ENCODE measurements at regions not wholly inside any gene's neighbourhood (a gene's known extent, or its start where the extent isn't known, plus 50 kb on each side); places are given as distances from the start of the nearest gene placed in this dataset.

GRCh38 chr22:49709464-49709863 lies 118.2 kb downstream of the BRD1 start:
- TF ChIP-seq EZH2 (IDR thresholded peaks at IDR 0.05) (no peak), POLR2AphosphoS5 (IDR thresholded peaks at IDR 0.05; ENCODE audit: borderline replicate concordance, low read depth, low read length) (no peak)
